NCI-H345 (cell line): ENCODE measurements at regions not wholly inside any gene's neighbourhood (a gene's known extent, or its start where the extent isn't known, plus 50 kb on each side); places are given as distances from the start of the nearest gene placed in this dataset.

Source experiments
- DNase-seq: peaks from one replicate; lab custom pipeline; 2025; lab: John Stamatoyannopoulos, UW

GRCh38 chr4:54545663-54546424 lies 111.9 kb upstream of the KIT start:
- no peak for DNase-seq

- no peak for DNase-seq
These were observed 110.3 kb upstream of the KIT start for GRCh38 chr4:54547299-54548097.

GRCh38 chr4:54548098-54548620 lies 109.6 kb upstream of the KIT start:
- DNase-seq, result no peak

GRCh38 chr4:54548831-54549460 lies 108.8 kb upstream of the KIT start:
- no peak for DNase-seq

GRCh38 chr4:54550395-54551171 lies 107.2 kb upstream of the KIT start:
- no peak for DNase-seq

GRCh38 chr4:54553001-54553400 lies 104.8 kb upstream of the KIT start:
- DNase-seq, result no peak

- no peak for DNase-seq
These were observed 103.3 kb upstream of the KIT start for GRCh38 chr4:54554339-54554990.

- no peak for DNase-seq
These were observed 101.7 kb upstream of the KIT start for GRCh38 chr4:54556051-54556450.

GRCh38 chr4:54556587-54556986 lies 101.2 kb upstream of the KIT start:
- no peak for DNase-seq

GRCh38 chr4:54558889-54559677 lies 98.7 kb upstream of the KIT start:
- DNase-seq, result no peak

- DNase-seq, result no peak
These were observed 97.2 kb upstream of the KIT start for GRCh38 chr4:54560513-54560912.

GRCh38 chr4:54561940-54562339 lies 95.8 kb upstream of the KIT start:
- DNase-seq, result no peak

- DNase-seq, result peak; percentile 12
These were observed 91.1 kb upstream of the KIT start for GRCh38 chr4:54566608-54567007.

GRCh38 chr4:54567327-54567726 lies 90.4 kb upstream of the KIT start:
- no peak for DNase-seq

- DNase-seq, result no peak
These were observed 89.6 kb upstream of the KIT start for GRCh38 chr4:54568184-54568583.

GRCh38 chr4:54570822-54571221 lies 86.9 kb upstream of the KIT start:
- no peak for DNase-seq

GRCh38 chr4:54571293-54572151 lies 86.2 kb upstream of the KIT start:
- DNase-seq, result no peak

- DNase-seq, result no peak
These were observed 85.6 kb upstream of the KIT start for GRCh38 chr4:54572152-54572542.

- DNase-seq, result no peak
These were observed 83.3 kb upstream of the KIT start for GRCh38 chr4:54574500-54574899.

- DNase-seq, result no peak
These were observed 81.8 kb upstream of the KIT start for GRCh38 chr4:54575919-54576318.
